Activated T-cell treated with anti-CD3 and anti-CD28 coated beads, Interleukin-2, amount 50 U/mL, for 4 hours (primary cell): ENCODE measurements at regions not wholly inside any gene's neighbourhood (a gene's known extent, or its start where the extent isn't known, plus 50 kb on each side); places are given as distances from the start of the nearest gene placed in this dataset.

ENCODE experiments used
- ATAC-seq, 2 donors: fragments of 200-7000 bp; cut with Tn5 transposase; one replicate each; pipeline ENCODE4 v1.10.0; 2021
- DNase-seq: peaks from one replicate; pipeline ENCODE4 v3.0.0-alpha.2; 2020
- H3K27me3 Mint-ChIP-seq: one replicate; pipeline ENCODE4 v1.8.0; 2021; ENCODE audit warnings: low read depth, mixed read lengths
- H3K36me3 Mint-ChIP-seq: one replicate; pipeline ENCODE4 v1.8.0; 2022; ENCODE audit warnings: mixed read lengths; ENCODE audit not compliant: insufficient read depth
- H3K4me1 Mint-ChIP-seq: one replicate; pipeline ENCODE4 v1.8.0; 2021; ENCODE audit warnings: low read depth, mixed read lengths
- H3K4me3 Mint-ChIP-seq: one replicate; pipeline ENCODE4 v1.8.0; 2021; ENCODE audit warnings: mild to moderate bottlenecking, moderate library complexity, mixed read lengths
- H3K9me3 Mint-ChIP-seq: one replicate; pipeline ENCODE4 v1.8.0; 2021; ENCODE audit warnings: mixed read lengths

DNA sequence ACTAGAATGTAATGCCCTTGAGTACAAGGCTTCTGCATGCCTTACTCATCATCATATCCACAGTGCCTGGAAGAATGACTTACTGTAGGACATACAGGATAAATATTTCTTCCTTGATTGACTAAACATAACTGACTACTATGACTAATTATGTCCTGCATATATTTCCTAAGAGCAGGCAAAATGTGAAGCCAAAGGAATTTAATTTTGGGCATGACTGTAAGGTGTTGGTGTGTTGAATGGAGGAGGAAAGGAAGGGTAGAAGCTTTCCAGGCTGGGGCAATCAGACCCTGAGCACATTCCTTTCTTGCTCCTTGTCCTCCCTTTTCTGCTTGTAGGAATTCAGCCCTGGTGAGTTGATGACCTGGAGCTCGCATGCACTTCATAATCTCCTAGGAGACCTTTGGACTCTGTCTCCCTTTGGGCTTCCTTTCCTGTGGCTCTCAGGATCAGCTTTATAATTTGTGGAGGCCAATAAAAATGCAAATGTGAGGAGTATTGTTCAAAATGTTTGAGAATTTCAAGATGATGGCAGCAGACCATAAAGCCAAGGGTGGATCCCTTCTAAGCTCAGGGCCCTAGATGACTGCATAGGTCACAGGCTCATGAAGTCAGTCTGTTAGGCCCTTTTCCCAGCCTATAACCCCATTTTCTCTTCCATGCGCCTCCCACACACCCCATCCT is 174.0 kb downstream of the HMHB1 start:
- Mint-ChIP-seq H3K4me3 (no peak overlapping the region), H3K9me3 (no peaks in the 10 kb centered on the region), H3K27me3 (peaks cover 2% of the 10 kb centered on the region), H3K4me1 (peaks cover 1% of the 10 kb centered on the region), H3K36me3 (no peaks in the 10 kb centered on the region)
- DNase-seq (no peak), ATAC-seq (no peak)

DNA sequence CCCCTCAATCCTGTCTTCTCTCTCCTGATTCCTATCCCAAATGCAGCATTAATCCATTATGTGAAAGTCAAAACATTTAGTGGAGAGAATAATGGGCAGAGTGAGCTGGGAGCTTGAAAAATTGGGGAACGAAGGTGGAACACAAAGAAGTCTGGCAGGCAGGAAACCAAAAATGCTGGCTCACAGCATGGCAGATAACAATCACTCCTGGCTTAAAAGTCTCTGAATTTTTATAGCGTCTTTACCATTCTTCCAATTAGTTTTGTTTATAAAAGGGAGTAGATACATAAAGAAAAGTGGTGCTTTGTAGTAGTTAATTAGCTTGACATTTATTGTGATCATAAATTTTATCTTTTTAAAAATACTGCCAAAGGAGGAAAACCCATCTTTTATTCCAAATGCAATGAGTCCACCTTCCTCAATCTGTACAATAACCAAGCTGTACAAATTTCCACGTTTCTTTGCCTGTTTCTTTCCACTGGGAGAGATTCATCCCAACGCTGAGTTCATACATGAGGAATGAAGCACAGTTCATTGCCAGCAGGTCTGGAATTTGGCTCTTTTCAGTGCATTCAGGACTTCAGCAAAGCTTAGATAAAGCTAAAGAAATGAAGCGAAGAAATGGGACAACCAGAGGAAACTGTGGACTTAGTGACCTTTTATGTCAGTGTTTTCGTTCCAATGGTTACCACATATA is 174.7 kb downstream of the HMHB1 start:
- DNase-seq (no peak), ATAC-seq (no peak)
- no peak overlapping the region for H3K4me3 Mint-ChIP-seq
- peaks cover 2% of the 10 kb centered on the region for H3K27me3 Mint-ChIP-seq
- peaks cover 1% of the 10 kb centered on the region for H3K4me1 Mint-ChIP-seq
- no peaks in the 10 kb centered on the region for H3K9me3 Mint-ChIP-seq
- no peaks in the 10 kb centered on the region for H3K36me3 Mint-ChIP-seq

DNA sequence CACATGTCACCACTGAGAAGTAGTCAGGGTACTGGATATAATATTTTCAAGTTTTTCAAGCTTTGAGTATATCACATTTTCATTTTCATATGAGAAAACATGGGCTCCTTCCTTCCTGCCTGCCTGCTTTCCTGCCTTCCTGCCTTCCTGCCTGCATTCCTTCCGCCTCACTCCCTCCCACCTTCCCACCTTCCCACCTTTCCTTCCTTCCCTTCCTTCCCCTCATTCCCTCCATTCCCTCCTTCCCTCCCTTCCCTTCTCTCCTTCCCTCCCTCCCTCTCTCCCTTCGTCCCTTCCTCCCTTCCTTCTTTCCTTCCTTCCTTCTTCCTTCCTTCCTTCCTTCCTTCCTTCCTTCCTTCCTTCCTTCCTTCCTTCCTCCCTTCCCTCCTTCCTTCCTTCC is 175.3 kb downstream of the HMHB1 start:
- ATAC-seq (no peak), DNase-seq (no peak)

DNA sequence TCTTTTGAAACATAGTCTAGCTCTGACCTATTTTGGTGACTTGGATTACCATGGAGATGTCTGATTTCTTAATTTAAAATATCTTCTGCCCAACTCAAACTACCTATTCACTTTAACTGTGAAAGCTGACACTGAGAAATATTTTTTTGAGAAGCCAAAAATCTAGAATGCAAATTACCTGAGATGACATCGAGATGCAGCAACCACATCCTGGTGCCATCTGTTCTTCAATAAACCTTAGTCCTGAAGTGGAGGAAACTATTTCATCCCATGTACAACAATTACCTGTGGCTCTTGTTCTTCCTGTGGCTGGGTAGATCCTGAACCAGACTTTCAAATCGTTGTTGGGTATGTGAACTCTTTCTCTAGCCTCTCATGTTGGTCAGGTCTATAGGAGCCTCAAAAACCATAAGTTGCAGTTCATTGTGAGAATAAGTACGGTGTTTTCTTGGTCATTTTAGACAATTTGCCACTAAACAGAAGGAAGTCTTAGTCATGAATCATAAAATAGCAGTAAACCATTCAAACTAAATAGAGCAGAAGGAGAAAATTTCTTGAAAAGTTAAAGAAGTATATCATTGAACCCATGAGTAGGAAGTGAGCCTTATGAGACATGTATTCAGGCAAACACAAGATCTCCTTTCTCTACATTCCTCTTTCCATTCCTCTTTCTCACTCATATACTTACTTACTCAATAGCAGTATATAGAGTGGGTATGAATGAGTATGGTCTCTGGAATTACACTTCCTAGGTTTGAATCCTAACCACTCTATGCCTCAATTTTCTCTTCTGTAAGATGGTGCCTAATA is 176.0 kb downstream of the HMHB1 start:
- peaks cover 1% of the 10 kb centered on the region for H3K4me1 Mint-ChIP-seq
- H3K27me3 Mint-ChIP-seq, result peaks cover 2% of the 10 kb centered on the region
- ATAC-seq (no peak), DNase-seq (no peak)
- no peaks in the 10 kb centered on the region for H3K36me3 Mint-ChIP-seq
- H3K9me3 Mint-ChIP-seq, result no peaks in the 10 kb centered on the region
- H3K4me3 Mint-ChIP-seq, result no peak overlapping the region

More for the DNA sequence above, 175.3 kb downstream of the HMHB1 start:
- no peaks in the 10 kb centered on the region for H3K36me3 Mint-ChIP-seq
- H3K9me3 Mint-ChIP-seq, result no peaks in the 10 kb centered on the region
- H3K4me1 Mint-ChIP-seq, result peaks cover 1% of the 10 kb centered on the region
- peaks cover 2% of the 10 kb centered on the region for H3K27me3 Mint-ChIP-seq
- H3K4me3 Mint-ChIP-seq, result no peak overlapping the region

DNA sequence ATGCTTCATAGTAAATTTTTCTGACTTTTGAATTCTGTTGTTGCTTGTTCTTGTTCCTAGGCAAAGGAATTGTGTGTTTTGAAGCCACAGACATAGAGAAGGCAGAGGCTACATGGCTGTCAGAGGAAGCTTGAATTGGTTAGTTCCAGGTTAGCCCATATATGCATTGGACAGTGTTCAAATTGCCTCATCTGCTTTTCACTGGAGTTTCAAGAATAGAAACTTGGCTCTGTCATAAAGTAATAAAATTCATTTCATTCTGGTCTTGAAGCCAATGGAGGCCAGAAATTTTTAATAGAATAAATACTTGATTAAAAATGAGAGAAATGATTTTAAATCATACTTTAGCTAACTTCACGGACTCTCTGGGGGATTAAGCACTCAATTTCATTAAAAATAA is 178.0 kb downstream of the YIPF5 start:
- Mint-ChIP-seq H3K4me1 (peaks cover under 1% of the 10 kb centered on the region), H3K4me3 (no peak overlapping the region), H3K36me3 (no peaks in the 10 kb centered on the region), H3K9me3 (no peaks in the 10 kb centered on the region), H3K27me3 (no peaks in the 10 kb centered on the region)
- ATAC-seq (no peak), DNase-seq (no peak)

DNA sequence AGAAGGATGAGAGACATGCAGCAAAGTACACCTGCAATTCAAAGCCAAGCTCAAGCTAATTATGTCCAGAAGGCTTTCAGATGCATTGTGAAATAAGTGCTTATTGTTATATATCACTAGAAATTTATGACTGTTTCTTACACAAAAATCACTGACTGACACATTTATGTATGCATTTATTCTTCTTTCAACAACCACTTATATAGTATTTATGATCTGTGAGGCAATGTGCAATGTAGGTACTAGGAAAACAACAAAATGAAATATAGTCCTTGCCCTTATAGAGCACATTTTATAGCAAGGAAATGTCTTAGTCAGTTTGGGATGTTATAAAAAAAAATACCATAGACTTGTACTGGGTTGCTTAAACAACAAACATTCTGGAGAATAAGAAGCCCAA is 167.6 kb downstream of the YIPF5 start:
- Mint-ChIP-seq H3K4me1 (no peaks in the 10 kb centered on the region), H3K27me3 (no peaks in the 10 kb centered on the region), H3K9me3 (no peaks in the 10 kb centered on the region), H3K36me3 (no peaks in the 10 kb centered on the region), H3K4me3 (no peak overlapping the region)
- no peak for ATAC-seq
- DNase-seq, result no peak

DNA sequence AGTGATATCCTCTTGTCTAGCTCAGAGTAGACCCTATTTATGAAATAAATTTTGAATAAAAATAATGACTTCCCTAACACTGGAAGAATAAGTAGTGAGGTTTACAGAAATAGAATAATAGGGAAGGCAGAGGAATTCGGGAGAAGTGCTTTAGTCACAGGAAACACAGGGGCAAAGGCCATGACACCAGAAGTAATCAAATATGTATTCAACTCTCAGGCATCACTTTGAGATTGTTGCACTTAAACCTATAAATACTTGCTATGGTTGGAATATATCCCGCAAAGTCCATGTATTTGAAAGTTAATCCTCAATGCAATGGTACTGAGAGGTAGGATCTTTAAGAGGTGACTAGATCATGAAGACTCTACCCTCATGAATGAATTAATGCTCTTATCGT is 166.8 kb downstream of the YIPF5 start:
- DNase-seq, result no peak
- Mint-ChIP-seq H3K27me3 (no peaks in the 10 kb centered on the region), H3K36me3 (no peaks in the 10 kb centered on the region), H3K9me3 (no peaks in the 10 kb centered on the region), H3K4me3 (no peak overlapping the region), H3K4me1 (no peaks in the 10 kb centered on the region)
- ATAC-seq, result no peak

DNA sequence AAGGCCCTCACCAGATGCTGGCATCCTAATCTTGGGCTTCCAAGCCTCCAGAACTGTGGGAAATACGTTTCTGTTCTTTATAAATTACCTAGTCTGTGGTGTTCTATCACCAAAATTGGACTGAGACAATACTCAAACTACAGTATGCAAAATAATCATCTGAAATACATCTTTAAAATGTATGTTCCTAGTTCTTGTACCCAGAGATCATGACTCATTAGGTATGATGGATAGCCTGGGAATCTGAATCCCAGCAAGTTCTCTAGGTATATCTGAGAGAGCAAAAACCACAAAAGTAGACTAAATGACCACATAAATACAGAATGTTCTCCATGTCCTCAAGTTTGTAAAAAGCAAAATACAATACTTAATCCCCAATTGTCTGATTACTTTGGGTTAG is 166.3 kb downstream of the YIPF5 start:
- Mint-ChIP-seq H3K4me1 (no peaks in the 10 kb centered on the region), H3K9me3 (no peaks in the 10 kb centered on the region), H3K4me3 (no peak overlapping the region), H3K27me3 (no peaks in the 10 kb centered on the region), H3K36me3 (no peaks in the 10 kb centered on the region)
- ATAC-seq (no peak), DNase-seq (no peak)

DNA sequence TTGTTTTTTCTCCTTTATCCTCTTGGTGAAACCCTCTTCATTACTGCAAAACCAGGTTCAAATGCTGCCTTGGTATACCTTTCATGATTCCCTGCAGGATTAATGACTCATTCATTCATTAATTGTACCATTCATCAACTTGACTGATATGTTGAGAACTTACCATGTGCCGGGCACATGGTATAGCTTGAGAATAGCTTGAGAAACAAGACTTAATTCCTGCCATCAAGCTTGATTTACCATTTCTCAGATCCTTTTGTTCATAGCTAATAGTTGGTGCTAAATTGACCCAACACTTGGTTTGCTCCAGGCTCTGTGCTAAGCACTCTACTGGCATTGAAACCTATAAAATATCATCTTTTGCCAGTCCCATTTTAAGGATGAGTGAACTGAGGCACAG is 165.7 kb downstream of the YIPF5 start:
- Mint-ChIP-seq H3K9me3 (no peaks in the 10 kb centered on the region), H3K36me3 (no peaks in the 10 kb centered on the region), H3K27me3 (no peaks in the 10 kb centered on the region), H3K4me3 (no peak overlapping the region), H3K4me1 (no peaks in the 10 kb centered on the region)
- DNase-seq (no peak), ATAC-seq (no peak)

DNA sequence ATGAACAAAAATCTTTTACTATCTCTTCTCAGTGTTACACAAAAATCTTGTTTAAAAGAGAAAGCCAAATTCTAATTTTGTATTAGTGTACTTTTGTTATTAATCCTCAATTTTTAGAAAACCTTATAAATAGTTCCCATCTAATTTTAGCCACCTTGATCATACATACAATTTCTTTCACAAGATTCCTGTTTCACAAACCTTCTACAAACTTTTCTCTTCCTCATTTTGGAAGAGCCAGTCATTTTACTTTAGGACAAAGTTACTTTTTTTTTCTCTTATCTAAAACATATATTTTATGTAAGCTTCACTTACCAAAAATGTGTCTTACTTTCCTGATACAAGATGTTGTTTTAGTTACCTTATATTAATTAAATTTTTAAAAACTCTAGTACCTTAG is 161.3 kb downstream of the YIPF5 start:
- Mint-ChIP-seq H3K27me3 (no peaks in the 10 kb centered on the region), H3K9me3 (peaks cover 9% of the 10 kb centered on the region), H3K4me3 (no peak overlapping the region), H3K36me3 (no peaks in the 10 kb centered on the region), H3K4me1 (no peaks in the 10 kb centered on the region)
- no peak for ATAC-seq
- DNase-seq, result no peak

DNA sequence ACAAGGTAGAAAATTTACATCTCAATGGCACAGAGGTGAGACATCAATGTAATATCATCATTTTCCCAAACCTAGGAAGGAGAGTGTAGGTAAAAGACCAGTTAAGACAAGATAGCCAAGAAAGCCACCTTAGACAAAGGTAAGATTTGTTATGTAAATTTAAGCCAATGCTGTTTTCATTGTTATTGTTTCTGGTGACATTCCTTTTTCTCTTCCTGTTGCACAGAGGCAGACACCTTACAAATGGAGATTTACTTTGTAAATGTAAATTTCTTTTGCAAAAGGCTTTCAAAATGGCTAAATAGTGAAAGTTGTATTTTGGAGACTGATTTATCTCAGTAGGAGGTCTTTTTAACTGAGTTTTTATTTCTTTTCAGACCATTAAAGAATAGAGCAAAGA is 159.1 kb downstream of the YIPF5 start:
- no peak for DNase-seq
- no peaks in the 10 kb centered on the region for H3K27me3 Mint-ChIP-seq
- H3K4me1 Mint-ChIP-seq, result no peaks in the 10 kb centered on the region
- H3K9me3 Mint-ChIP-seq, result peaks cover 11% of the 10 kb centered on the region
- ATAC-seq, result no peak
- no peak overlapping the region for H3K4me3 Mint-ChIP-seq
- H3K36me3 Mint-ChIP-seq, result no peaks in the 10 kb centered on the region

DNA sequence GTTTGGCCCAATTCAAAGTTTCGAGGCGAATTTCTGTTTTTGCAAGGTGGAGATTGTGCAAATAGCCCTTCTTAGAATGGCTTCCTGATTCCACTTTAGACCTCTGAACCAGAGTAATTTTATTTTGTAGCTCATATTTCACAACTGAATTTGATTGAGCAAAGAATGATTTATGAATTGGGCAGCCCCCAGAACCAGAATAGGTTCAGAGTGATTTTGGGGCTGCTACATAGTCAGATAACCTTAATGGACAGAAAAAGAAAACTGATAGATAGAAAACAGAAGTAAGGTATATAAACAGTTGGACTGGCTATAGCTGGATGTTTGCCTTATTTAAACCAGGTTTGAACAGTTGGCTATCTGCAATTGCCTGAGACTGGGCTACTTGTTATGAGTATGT is 156.6 kb downstream of the YIPF5 start:
- no peak for DNase-seq
- no peaks in the 10 kb centered on the region for H3K27me3 Mint-ChIP-seq
- H3K4me3 Mint-ChIP-seq, result no peak overlapping the region
- ATAC-seq, result no peak
- H3K36me3 Mint-ChIP-seq, result no peaks in the 10 kb centered on the region
- peaks cover 11% of the 10 kb centered on the region for H3K9me3 Mint-ChIP-seq
- H3K4me1 Mint-ChIP-seq, result no peaks in the 10 kb centered on the region

DNA sequence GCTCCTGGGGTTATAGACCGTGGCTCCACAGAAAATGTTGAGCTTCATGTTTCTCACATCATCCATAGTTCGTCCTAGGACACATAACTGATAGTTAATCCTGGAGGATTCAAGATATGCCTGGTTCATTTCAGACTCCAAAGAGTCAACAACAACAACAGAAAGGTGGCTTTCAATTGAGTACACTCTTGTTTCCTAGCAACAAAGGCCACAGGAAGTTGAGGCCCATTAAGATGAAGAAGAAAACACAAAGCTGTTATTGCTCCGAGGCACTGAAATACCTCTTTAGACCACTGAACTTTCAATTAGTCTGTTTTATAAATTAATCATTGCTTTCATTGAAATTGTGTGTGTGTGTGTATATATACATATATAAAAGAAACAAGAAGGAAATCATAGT is 154.5 kb downstream of the YIPF5 start:
- H3K36me3 Mint-ChIP-seq, result no peaks in the 10 kb centered on the region
- H3K4me3 Mint-ChIP-seq, result no peak overlapping the region
- peaks cover 2% of the 10 kb centered on the region for H3K27me3 Mint-ChIP-seq
- ATAC-seq (no peak), DNase-seq (no peak)
- H3K9me3 Mint-ChIP-seq, result peaks cover 14% of the 10 kb centered on the region
- H3K4me1 Mint-ChIP-seq, result no peaks in the 10 kb centered on the region

DNA sequence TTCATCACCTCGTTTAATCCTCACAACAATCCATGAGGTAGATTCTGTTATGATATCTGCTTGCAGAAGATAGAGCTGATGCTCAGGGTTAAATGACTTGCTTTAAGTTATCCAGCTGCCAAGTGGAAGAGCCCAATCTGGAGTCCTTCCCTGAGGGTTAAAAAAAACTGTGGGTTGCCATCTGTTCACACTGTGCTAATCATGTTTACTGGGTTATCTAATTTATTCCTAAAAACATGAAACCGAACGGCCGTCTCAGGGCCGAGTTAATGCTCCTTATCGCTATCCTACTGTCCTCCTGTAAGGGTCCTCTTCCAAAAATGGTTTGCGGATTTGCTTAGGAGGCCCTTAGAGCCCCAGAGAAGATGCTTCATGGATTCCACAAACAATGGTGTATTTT is 153.3 kb downstream of the YIPF5 start:
- no peak overlapping the region for H3K4me3 Mint-ChIP-seq
- peaks cover 2% of the 10 kb centered on the region for H3K27me3 Mint-ChIP-seq
- H3K4me1 Mint-ChIP-seq, result no peaks in the 10 kb centered on the region
- H3K9me3 Mint-ChIP-seq, result peaks cover 18% of the 10 kb centered on the region
- no peak for ATAC-seq
- DNase-seq, result no peak
- no peaks in the 10 kb centered on the region for H3K36me3 Mint-ChIP-seq

DNA sequence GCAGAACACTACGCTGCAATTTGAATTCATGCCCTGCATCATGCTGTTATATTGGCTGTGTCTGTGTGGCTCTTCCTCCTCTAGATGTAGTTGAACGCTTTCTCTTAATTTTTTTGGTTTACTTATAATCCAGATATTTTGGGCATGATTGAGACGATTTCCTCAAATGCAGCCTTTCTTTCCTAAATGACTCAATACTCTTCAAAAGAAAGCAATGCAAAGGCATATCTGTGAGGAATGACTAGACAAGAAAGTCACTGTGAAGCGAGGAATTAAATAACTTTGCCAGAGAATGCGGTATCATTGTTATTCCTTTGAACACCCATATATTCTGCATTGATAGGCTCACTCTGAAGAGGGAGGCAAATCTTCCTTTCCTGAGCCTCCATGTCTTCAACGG is 152.8 kb downstream of the YIPF5 start:
- no peak overlapping the region for H3K4me3 Mint-ChIP-seq

More for the DNA sequence above, 152.8 kb downstream of the YIPF5 start:
- Mint-ChIP-seq H3K4me1 (no peaks in the 10 kb centered on the region), H3K9me3 (peaks cover 18% of the 10 kb centered on the region), H3K36me3 (no peaks in the 10 kb centered on the region), H3K27me3 (peaks cover 2% of the 10 kb centered on the region)
- no peak for ATAC-seq
- no peak for DNase-seq
